HL-60/S4 (cell line): ENCODE measurements at regions not wholly inside any gene's neighbourhood (a gene's known extent, or its start where the extent isn't known, plus 50 kb on each side); places are given as distances from the start of the nearest gene placed in this dataset.

ENCODE experiments used
- in situ Hi-C: fragments of 300-500 bp; cut with MboI; formaldehyde crosslinking; loops from 2 replicates; pipeline ENCODE4 v1.14.3; 2022; ENCODE audit warnings: low sequenced_read_pairs

- in situ Hi-C loops = no loop called here
Measured at GRCh38 chr2:20150110-20150706, 74.7 kb downstream of the SDC1 start.

DNA sequence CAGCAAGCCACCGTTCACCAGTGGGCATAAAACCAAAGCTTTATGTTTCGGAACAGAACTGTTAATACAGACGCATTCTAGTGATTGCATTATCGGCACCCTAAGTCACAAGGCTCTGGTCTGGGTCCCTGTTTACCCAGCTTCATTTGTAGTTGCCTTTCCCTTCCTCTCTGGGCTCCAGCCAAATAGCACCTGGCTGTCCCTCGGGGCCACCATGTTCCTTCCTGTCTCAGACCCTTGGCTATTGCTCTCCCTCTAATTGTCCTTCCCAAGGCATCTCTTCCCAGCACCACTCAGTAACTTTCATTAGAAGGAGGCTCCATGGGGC, 75.3 kb downstream of the SDC1 start:
- in situ Hi-C loops = no loop called here

DNA sequence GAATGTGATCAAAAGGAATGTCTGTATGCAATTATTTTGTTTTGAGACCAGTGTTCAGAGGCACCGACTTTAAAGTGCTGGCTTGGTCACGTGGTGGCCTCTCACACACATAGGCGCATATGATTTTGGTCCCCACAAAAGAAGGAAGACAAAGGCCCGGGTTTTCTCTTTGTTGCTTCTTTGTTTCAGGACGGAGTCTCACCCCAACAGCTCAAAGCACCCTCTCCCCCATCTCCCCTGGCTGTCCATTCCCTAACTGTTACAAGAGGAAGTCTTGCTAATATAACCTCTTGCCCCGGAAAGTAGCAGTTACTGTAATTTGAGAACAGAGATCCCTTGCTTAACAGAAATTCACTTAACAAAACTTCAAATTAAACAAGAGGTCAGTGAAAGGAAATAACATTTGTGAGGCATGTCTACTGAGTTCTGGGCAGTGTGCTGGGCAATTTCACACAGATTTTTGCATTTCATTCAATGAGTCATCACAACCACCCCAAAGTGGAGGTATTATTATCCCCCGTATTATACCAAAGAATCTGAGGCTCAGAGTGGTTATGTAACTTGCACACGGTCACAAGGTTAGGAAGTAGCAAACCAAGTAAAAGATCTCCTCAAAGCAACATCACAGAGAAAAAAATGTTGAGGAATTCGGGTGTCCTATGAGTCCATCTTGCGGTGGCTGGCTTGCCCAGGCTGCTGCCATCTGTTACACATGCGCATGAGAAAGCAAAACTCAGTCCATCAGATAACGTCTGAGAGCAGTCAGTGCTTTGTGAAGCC, 75.8 kb downstream of the SDC1 start:
- in situ Hi-C loops = no loop called here

GRCh38 chr2:20148426-20148922, 76.5 kb downstream of the SDC1 start:
- in situ Hi-C loops = no loop called here

DNA sequence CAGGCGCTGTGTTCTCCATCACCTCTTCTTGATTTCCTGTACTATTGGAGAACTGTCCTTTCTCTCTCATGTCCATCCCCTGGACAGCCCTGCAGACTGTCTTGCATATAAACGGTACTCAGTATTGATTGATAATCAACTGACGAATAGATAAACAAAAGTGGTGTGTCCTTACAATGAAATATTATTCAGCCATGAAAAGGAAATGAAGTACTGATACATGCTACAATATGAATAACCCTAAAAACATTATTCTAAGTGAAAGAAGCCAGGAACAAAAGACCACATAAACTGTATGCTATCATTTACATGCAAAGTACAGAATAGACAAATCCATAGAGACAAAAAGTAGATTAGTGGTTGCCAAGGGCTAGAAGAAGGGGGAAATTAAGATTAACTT, 77.6 kb downstream of the SDC1 start:
- in situ Hi-C loops = no loop called here

- in situ Hi-C loops = no loop called here
Measured at GRCh38 chr2:20146401-20146800, 78.5 kb downstream of the SDC1 start.

DNA sequence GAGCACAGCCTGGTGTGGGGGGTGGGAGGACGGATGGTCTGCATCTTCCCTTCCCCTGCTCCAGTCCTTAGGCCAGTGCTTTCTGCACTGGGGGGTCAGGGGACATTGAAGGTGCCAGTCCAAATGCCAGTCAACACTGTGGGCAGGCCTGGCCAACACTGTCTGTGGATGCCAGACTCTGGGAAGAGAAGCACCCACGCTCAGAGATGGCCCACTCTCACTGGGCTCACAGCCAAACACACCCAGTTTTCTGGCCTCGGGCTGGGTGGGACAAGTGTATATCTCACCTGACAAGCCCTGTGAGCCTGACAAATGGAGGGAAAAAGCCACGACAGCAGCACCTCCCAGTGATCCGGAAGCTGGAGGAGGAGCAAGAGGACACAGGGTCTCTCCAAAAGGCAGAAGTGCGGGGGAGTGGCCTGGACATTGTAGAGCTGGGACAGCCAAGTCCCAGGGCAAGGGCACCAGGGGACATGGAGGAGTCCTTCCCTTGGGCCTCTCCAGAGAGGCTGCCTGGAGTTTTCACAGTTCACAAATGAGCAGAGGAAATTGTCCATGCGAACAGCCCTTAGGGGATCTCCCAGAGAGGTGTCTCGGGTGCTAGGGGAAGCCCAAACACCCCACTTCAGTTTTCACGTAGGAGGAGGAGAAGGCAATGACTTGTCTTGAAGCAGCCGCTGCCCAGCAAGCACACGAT, 79.3 kb downstream of the SDC1 start:
- in situ Hi-C loops = no loop called here

GRCh38 chr2:20144861-20145260, 80.1 kb downstream of the SDC1 start:
- in situ Hi-C loops = no loop called here

DNA sequence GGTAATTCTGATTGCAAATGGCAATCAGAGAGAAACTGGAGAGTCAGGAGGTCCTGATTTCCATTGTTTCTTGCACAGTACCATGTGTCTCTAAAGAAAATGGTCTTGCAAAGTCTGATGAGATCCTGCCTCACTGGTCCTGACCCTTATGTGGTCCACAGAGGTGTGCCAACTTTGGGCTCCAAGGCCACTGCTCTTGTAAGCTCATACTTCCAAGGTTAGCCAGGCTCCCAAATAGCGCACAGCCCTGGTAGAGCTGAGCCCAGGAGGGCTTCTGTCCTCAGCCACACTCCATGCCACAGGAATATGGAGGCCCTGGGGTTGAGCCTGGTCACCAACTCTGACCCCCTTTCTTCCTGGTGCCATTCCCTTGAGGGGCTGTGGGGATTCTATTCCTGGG, 80.7 kb downstream of the SDC1 start:
- in situ Hi-C loops = no loop called here

- in situ Hi-C loops = no loop called here
Measured at GRCh38 chr2:20143263-20143662, 81.7 kb downstream of the SDC1 start.

DNA sequence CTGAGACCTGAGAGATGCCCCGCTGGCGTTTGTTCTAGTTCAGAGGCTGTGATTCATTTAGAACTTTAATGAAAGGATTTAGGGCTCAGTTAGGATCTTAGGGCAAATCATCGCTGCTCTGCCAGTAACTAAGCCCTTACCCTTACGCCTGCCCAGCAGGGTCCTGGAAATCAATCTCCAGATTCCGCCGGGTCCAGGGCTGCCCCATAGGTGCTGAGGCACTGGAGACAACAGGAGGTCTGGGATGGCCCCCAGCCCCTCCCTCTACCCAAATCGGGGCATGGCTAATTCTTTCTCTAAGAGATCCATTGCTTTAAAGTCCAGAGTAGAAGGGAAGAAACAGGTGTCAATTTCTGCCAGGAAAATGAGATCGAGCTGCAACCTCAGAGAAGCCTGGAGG, 83.1 kb downstream of the SDC1 start:
- in situ Hi-C loops = no loop called here

GRCh38 chr2:20141056-20141762, 83.7 kb downstream of the SDC1 start:
- in situ Hi-C loops = no loop called here

DNA sequence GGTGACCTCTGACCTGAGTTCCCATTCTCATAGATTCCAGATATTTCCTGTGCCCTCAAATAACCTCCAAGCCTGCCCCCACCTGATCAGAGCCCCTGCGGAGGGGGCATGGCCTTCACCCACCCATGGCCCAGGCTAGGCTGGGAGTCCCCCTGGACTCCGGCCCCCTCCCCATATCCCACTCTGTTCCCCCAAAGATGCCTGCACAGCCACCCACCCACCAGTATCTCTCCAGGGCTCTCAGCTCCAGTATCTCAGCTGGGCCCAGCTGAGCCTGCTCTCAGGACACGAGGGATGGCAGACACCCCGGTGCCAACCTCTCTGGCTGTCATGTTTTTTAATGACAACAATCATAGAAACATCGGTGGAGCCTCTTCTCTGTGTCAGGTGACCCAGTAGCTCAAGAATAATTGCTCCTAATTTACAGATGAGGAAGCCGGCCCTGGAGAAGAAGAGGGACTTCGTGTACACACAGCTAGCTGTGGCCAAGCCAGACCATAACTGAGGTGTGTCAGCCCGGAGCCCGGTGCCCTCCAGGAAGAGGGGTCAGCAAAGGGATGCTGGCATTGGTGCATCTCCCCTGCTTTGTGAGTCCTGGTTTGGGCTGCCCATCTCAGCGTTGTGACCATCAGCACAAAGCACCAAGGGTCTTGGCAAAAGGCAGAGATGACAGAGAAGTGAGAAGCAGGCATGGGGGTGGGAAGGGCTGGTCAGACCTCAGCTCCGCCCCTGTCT, 84.4 kb downstream of the SDC1 start:
- in situ Hi-C loops = no loop called here

DNA sequence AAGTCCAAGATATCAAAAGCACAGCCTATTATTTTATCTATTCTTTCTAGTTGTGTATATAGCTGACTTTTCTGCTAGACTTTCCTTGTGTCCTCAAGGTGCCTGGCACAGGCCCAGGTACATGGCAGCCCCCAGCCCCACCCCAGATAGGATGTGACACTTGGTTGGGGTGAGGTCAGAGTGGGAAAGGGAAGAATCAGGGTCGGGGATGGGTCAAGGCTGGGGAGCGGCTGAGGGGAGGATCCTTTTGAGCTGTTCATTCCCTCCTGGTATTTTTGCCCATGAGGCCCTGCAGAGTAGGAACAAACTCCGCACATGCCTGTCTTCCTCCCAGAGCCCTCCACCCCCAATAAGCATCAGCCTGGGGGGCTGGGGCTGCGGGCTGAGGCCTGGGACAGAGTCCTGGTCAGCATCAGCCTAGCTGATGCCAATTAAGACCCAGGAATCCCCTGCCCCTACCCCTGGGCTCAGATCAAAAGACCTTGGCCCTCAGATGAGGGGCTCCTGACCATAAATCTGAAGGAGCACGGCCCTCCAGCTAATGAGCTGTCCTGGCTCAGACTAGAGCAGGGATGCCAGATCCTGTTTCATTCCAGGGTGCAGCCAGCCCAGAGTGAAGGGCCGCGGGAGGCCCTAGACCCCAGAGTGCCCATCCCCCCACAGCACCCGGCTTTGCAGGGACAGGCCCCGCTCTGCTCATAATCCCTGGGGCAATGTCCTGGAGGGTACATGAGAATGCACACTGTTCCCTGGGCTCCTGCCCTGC, 85.3 kb downstream of the SDC1 start:
- in situ Hi-C loops = no loop called here

GRCh38 chr2:20138696-20139095, 86.2 kb downstream of the SDC1 start:
- in situ Hi-C loops = no loop called here

DNA sequence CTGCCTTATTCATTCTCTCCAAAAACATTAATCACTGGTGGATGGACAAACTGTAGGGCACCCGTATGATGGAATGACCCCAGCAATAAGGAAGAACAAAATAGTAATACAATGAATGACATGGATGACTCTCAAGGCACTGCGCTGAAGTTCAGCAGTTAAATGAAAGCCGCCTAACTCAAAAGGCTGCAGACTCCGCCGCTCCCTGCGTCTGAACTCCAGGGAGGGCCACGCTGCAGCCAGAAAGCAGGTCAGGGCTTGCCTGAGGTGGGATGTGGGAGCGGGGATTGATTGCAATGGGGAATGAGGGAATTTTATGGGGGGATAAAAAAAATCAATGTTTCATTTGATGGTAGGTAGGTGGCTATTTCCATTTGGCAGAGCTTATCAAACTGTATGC, 86.5 kb upstream of the LAPTM4A start:
- in situ Hi-C loops = no loop called here

- in situ Hi-C loops = no loop called here
Measured at GRCh38 chr2:20137131-20137571, 85.7 kb upstream of the LAPTM4A start.

- in situ Hi-C loops = no loop called here
Measured at GRCh38 chr2:20136149-20136548, 84.7 kb upstream of the LAPTM4A start.

- in situ Hi-C loops = no loop called here
Measured at GRCh38 chr2:20135631-20136050, 84.2 kb upstream of the LAPTM4A start.

DNA sequence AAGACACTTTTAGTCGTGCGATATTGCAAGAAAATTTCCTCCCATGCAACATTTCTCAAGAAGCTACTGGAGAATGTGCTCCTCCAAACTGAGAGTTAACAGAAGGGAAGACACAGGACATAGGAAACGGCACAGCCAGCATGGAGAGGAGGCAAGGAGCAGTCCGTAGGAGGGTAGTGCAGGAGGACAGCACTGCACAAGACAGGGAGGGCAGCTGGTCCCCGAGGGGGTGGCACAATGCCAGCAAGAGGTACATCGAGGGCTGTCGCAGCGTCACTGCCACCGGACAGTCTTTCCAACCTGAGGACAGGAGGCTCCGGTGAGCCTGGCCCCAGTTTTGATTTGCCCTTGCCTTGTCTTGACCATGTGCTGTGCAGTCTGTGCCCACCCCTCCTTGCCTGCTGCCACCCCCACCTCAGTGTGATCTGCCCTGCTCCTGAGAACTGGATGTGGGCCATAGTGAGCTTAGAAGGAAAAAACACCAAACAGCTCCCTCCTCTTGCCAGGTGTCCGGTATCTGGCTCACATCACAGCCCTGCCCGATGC, 81.6 kb upstream of the LAPTM4A start:
- in situ Hi-C loops = no loop called here
